RWPE2 (cell line): ENCODE measurements at regions not wholly inside any gene's neighbourhood (a gene's known extent, or its start where the extent isn't known, plus 50 kb on each side); places are given as distances from the start of the nearest gene placed in this dataset.
A peak's percentile ranks its signal among the peaks of the same experiment; 100 is the strongest.

Source experiments
- ATAC-seq: fragments of 200-7000 bp; cut with Tn5 transposase; 3 replicates; pipeline ENCODE4 v1.9.1; 2021; ENCODE audit warnings: low read depth
- DNase-seq: peaks from one replicate; pipeline ENCODE4 v3.0.0-alpha.2; 2020; ENCODE audit warnings: low spot score
- H3K27ac ChIP-seq: fragments of 450-650 bp; 2 replicates; pipeline ENCODE4 v1.5.1; 2017; ENCODE audit warnings: mild to moderate bottlenecking; ENCODE audit not compliant: poor library complexity, severe bottlenecking
- H3K27me3 ChIP-seq: fragments of 250-450 bp; sonication (Bioruptor Pico); 2 replicates; pipeline ENCODE4 v1.5.1; 2021; ENCODE audit warnings: mild to moderate bottlenecking, moderate library complexity; ENCODE audit not compliant: insufficient read depth, poor library complexity, severe bottlenecking
- H3K36me3 ChIP-seq: fragments of 250-450 bp; sonication (Bioruptor Pico); 2 replicates; pipeline ENCODE4 v1.5.1; 2020; ENCODE audit warnings: low read depth, mild to moderate bottlenecking, moderate library complexity
- H3K4me1 ChIP-seq: fragments of 250-450 bp; sonication (Bioruptor Pico); 2 replicates; pipeline ENCODE4 v1.5.1; 2021; ENCODE audit warnings: mild to moderate bottlenecking, moderate library complexity; ENCODE audit not compliant: insufficient read depth, poor library complexity, severe bottlenecking
- H3K4me3 ChIP-seq: fragments of 250-450 bp; sonication (Bioruptor Pico); 2 replicates; pipeline ENCODE4 v1.5.1; 2021; ENCODE audit warnings: mild to moderate bottlenecking, moderate library complexity; ENCODE audit not compliant: severe bottlenecking
- H3K9me3 ChIP-seq: fragments of 250-450 bp; sonication (Bioruptor Pico); 2 replicates; pipeline ENCODE4 v1.5.1; 2021; ENCODE audit warnings: mild to moderate bottlenecking, moderate library complexity; ENCODE audit not compliant: severe bottlenecking
- CTCF ChIP-seq: fragments of 450-650 bp; IDR thresholded peaks from one replicate; pipeline ENCODE4 v1.5.1; 2017; ENCODE audit warnings: mild to moderate bottlenecking, moderate library complexity; ENCODE audit not compliant: poor library complexity, severe bottlenecking

GRCh38 chr13:84927442-84928169 is 871.6 kb downstream of the SLITRK6 start:
- Histone ChIP-seq H3K4me1 (no peaks in the 10 kb centered on the region), H3K4me3 (no peak overlapping the region), H3K9me3 (no peaks in the 10 kb centered on the region), H3K27ac (no peak overlapping the region), H3K36me3 (no peaks in the 10 kb centered on the region), H3K27me3 (no peaks in the 10 kb centered on the region)
- no peak for TF ChIP-seq CTCF
- no peak for DNase-seq
- no peak for ATAC-seq

- H3K27ac ChIP-seq = peak overlapping the region; percentile 8
- no peaks in the 10 kb centered on the region for H3K9me3 ChIP-seq
- H3K27me3 ChIP-seq = no peaks in the 10 kb centered on the region
- H3K36me3 ChIP-seq = no peaks in the 10 kb centered on the region
- TF ChIP-seq CTCF = no peak
- ATAC-seq (peak; percentile 92), DNase-seq (no peak)
- H3K4me1 ChIP-seq = no peaks in the 10 kb centered on the region
- H3K4me3 ChIP-seq = no peak overlapping the region
These were observed 873.8 kb downstream of the SLITRK6 start for GRCh38 chr13:84925443-84925842.

DNA sequence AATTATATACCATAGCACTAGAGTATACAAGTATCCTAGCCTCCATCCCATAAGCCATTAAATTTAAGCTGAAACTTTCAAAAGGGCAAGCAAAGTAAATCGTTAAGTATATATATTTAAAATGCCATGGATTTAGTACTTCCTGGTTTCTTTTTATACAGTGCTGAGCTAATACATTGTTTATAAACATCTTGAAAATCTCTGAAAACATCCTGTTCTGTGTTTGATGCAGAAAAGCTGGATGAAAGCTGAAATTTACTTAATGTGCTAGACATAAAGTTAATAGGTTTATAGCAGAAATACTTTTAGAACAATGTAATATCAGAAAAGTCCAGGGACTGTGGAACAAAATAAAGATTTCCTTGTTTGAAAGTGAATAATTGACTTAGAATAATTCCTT is 875.4 kb downstream of the SLITRK6 start:
- Histone ChIP-seq H3K36me3 (no peaks in the 10 kb centered on the region), H3K4me1 (no peaks in the 10 kb centered on the region), H3K27ac (no peak overlapping the region), H3K27me3 (no peaks in the 10 kb centered on the region), H3K4me3 (no peak overlapping the region), H3K9me3 (no peaks in the 10 kb centered on the region)
- TF ChIP-seq CTCF = no peak
- ATAC-seq (no peak), DNase-seq (no peak)

DNA sequence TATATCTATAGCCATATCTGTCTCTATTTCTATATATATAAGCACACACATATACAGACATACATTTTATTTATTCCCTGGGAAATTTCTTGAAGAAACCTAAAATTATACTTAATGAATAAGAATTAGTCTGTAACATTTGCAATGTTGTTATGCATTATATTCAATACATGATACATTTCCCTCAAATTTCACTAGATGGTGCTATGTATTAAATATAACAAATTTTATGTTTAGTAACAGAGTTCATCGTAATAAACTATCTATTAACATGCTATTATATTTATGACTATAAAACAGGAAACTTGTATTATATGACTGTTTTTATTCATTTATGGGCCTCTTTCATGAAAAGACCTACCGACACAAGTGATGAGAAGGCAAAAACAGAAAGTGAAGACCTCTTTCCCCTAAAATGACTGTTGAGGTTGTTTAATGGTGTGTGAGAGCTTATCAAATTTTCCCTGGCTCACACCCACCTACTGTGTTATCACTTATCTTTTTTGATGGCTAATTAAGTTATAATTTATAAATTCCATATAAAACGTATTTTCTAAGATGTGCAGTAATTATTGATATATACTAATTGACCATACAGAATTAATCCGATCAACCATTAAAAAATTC is 881.9 kb downstream of the SLITRK6 start:
- Histone ChIP-seq H3K4me1 (no peaks in the 10 kb centered on the region), H3K36me3 (no peaks in the 10 kb centered on the region), H3K27me3 (no peaks in the 10 kb centered on the region), H3K27ac (no peak overlapping the region), H3K9me3 (no peaks in the 10 kb centered on the region), H3K4me3 (no peak overlapping the region)
- ATAC-seq = no peak
- DNase-seq = no peak
- peak; percentile 57 for TF ChIP-seq CTCF

GRCh38 chr13:84912720-84913119 is 886.5 kb downstream of the SLITRK6 start:
- no peak for DNase-seq
- ATAC-seq = no peak
- no peaks in the 10 kb centered on the region for H3K27me3 ChIP-seq
- no peak overlapping the region for H3K4me3 ChIP-seq
- H3K36me3 ChIP-seq = no peaks in the 10 kb centered on the region
- H3K9me3 ChIP-seq = no peaks in the 10 kb centered on the region
- TF ChIP-seq CTCF = no peak
- no peak overlapping the region for H3K27ac ChIP-seq
- no peaks in the 10 kb centered on the region for H3K4me1 ChIP-seq
